ENCODE measurements at regions not wholly inside any gene's neighbourhood (a gene's known extent, or its start where the extent isn't known, plus 50 kb on each side); places are given as distances from the start of the nearest gene placed in this dataset.

- CTCF ChIA-PET (ENCODE audit: partially characterized antibody): interaction anchor here (1.0 to 14.8 kb wide), 8 partner anchors 9 to 264 kb away, joined by 3 to 386 read pairs (median 8); no protein-coding TSS in a partner anchor
- no peak for TF ChIP-seq KDM1A (IDR thresholded peaks at IDR 0.05; ENCODE audit: borderline replicate concordance, low read length)
- no peak for TF ChIP-seq BCL11A (IDR thresholded peaks at IDR 0.05; ENCODE audit: low read depth in 2 of 2, low read length in 2 of 2)
- no peak for TF ChIP-seq SAP30 (IDR thresholded peaks at IDR 0.05; ENCODE audit: insufficient read depth, insufficient replicate concordance, low read length)
- TF ChIP-seq NANOG (IDR thresholded peaks at IDR 0.05; ENCODE audit: insufficient read depth, low read depth, low read length, poor library complexity, severe bottlenecking): no peak
- TF ChIP-seq FOSL1 (IDR thresholded peaks at IDR 0.05; ENCODE audit: insufficient read depth, low read depth, low read length): no peak
- no peak for TF ChIP-seq EP300 (IDR thresholded peaks at IDR 0.05; ENCODE audit: borderline replicate concordance in 1 of 2, low read depth in 2 of 2, low read length in 2 of 2)
- no peak for TF ChIP-seq CTCF (IDR thresholded peaks at IDR 0.05; ENCODE audit: control extremely low read depth in 1 of 3, insufficient read depth in 1 of 3, low read depth in 1 of 3, low read length in 3 of 3)
- TF ChIP-seq RAD21 (IDR thresholded peaks at IDR 0.05 in 1 of 2, conservative IDR thresholded peaks at IDR 0.05 in 1 of 2; ENCODE audit: low read depth in 2 of 2, low read length in 2 of 2): no peak
- no peak for TF ChIP-seq TEAD4 (IDR thresholded peaks at IDR 0.05; ENCODE audit: low read depth, low read length)
- no peak for TF ChIP-seq TAF1 (IDR thresholded peaks at IDR 0.05; ENCODE audit: low read depth, low read length)
- TF ChIP-seq CHD1 (IDR thresholded peaks at IDR 0.05; ENCODE audit: low read depth, low read length): no peak
Observed at GRCh38 chr2:71793926-71794325, 340.6 kb downstream of the DYSF start.

More at GRCh38 chr2:71793926-71794325, 340.6 kb downstream of the DYSF start:
- Histone ChIP-seq H3K56ac (replicated peaks; ENCODE audit: insufficient read length, low read depth, low read length) (no peak overlapping the region), H3K18ac (ENCODE audit: extremely low read depth, low read length) (no peak overlapping the region), H4K20me1 (replicated peaks in 1 of 2; ENCODE audit: control insufficient read depth in 1 of 2, insufficient read depth in 2 of 2, low read length in 2 of 2) (no peaks in the 10 kb centered on the region), H2BK12ac (ENCODE audit: low read depth, low read length) (no peak overlapping the region), H2BK15ac (ENCODE audit: low read length) (no peak overlapping the region), H3K9ac (replicated peaks in 1 of 4; ENCODE audit: extremely low read depth in 1 of 4, low read depth in 3 of 4, low read length in 3 of 4) (no peak overlapping the region), H3K14ac (ENCODE audit: insufficient read length) (no peak overlapping the region), H2BK120ac (replicated peaks; ENCODE audit: low read depth, low read length) (no peak overlapping the region), H3K4ac (replicated peaks; ENCODE audit: insufficient read length, low read depth, low read length) (no peak overlapping the region), H2AFZ (ENCODE audit: low read length) (no peak overlapping the region), H3K4me1 (replicated peaks in 1 of 4; ENCODE audit: control insufficient read depth in 3 of 4, insufficient read depth in 4 of 4, low read length in 3 of 4) (peaks cover 0 to 5% (median 0%) of the 10 kb centered on the region in 4 experiments; a peak in 1 of 7 replicates), H2BK20ac (ENCODE audit: low read length) (no peak overlapping the region), H2BK5ac (ENCODE audit: low read depth, low read length) (no peak overlapping the region), H3K23ac (ENCODE audit: insufficient read length) (no peak overlapping the region), H3K36me3 (ENCODE audit: control insufficient read depth in 2 of 4, insufficient read depth in 4 of 4, low read length in 3 of 4) (no peaks in the 10 kb centered on the region), H3K27ac (ENCODE audit: low read depth, low read length) (no peak overlapping the region), H4K8ac (ENCODE audit: extremely low read depth, insufficient read depth, low read length) (no peak overlapping the region), H3K27me3 (replicated peaks in 1 of 4; ENCODE audit: control insufficient read depth in 3 of 4, extremely low read depth in 1 of 4, insufficient read depth in 3 of 4, low read length in 3 of 4) (no peaks in the 10 kb centered on the region), H3K79me1 (ENCODE audit: low read depth, low read length) (no peaks in the 10 kb centered on the region; the same call in 1 of the 2 replicates), H3K9me3 (ENCODE audit: insufficient read depth in 2 of 2, low read depth in 1 of 2, low read length in 1 of 2) (no peaks in the 10 kb centered on the region), H4K5ac (ENCODE audit: insufficient read length, low read depth, low read length) (no peak overlapping the region), H3K23me2 (ENCODE audit: low read depth, low read length) (no peaks in the 10 kb centered on the region), H3K79me2 (ENCODE audit: control insufficient read depth in 1 of 2, insufficient read depth in 2 of 2, low read length in 2 of 2) (no peaks in the 10 kb centered on the region), H4K91ac (replicated peaks; ENCODE audit: insufficient read length, low read length) (no peak overlapping the region), H3K4me2 (ENCODE audit: insufficient read depth in 1 of 2, low read depth in 2 of 2, low read length in 2 of 2) (no peak overlapping the region), H2AK5ac (ENCODE audit: low read depth, low read length) (no peak overlapping the region), H3K4me3 (ENCODE audit: extremely low read depth in 1 of 4, insufficient read depth in 2 of 4, low read depth in 3 of 4, low read length in 4 of 4) (no peak overlapping the region)
- WGBS, 2 experiments (ENCODE audit: extremely low coverage in 1 of 2, insufficient coverage in 1 of 2, insufficient read length in 1 of 2, insufficient replicate concordance in 2 of 2, low coverage in 1 of 2, low lambda C conversion rate in 2 of 2, missing lambda C conversion rate in 1 of 2): 100% methylated on average over 2 of the region's 2 CpGs; no CpG with 5 or more reads in 1 of the 2 experiments
- DNase-seq (ENCODE audit: low read depth in 1 of 2, low spot score in 2 of 2) (no peak), FAIRE-seq (no peak)
- POLR2A ChIA-PET (ENCODE audit: partially characterized antibody): no interaction called here
